Activated CD4-positive, alpha-beta T cell treated with anti-CD3 and anti-CD28 coated beads, Interleukin-10, Interleukin-2, amounts not matched to agents 100 ng/mL and 50 ng/mL, durations not matched to agents 16 hours and 8 hours (primary cell): ENCODE measurements at regions not wholly inside any gene's neighbourhood (a gene's known extent, or its start where the extent isn't known, plus 50 kb on each side); places are given as distances from the start of the nearest gene placed in this dataset.

Experiments used
- DNase-seq: peaks from one replicate; pipeline ENCODE4 v3.0.0-alpha.2; 2020

DNA sequence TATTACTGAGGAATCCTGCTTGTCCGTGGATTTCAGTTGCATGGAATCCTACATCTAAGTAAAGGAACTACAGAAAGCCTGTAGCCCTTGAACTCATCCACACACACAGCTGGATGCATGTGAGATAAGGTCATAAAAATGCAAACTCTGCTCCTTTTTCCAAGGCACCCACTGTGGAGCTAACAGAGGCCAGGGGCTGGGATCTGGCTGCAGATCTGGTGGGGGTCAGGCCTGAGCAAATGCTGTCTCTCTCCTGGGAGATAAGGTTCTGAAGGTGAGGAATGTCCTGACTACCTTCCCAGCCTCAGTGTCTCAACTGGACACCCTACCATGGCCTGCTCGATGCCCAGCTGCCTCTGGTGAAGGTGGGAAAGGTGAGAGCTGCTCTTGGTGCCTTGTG lies 321.5 kb downstream of the LRFN2 start:
- DNase-seq: no peak

DNA sequence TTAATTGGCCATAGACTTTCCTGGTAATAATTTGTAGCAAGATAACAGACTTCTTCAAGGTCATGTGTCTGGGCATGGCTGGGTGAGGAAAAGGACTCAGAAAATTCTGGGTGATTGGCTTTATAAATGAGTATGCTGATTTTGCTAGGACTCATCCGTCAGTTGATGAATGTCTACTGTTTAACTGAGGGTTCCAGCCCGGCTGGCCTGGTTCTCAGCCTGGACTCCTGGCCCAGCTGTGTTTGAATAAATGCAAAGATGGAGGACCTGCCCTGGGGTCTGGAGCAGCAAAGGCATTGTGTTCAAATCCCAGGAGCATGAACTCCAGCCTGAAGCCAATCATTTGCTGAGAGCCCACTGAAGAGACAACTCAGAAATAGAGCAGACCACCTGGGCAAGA lies 323.2 kb downstream of the LRFN2 start:
- no peak for DNase-seq

DNA sequence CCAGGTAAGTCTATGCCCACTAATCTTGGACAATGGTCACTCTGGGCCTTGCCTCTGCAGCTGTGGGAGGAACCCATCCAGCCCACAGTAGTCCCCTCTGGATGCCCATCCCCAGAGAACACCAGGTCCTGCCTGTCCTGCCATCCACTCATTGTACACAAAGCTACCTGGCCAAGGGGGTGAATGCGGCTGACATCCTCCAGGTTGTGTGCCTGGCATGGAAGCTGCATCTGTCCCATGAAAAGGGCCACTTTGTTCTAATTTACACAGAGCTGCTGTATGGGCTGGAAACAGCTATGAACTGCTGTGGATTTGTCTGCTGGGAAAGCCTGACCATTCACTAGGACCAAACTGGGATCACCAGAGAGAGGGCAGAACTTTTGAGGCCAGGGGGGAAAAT lies 324.8 kb downstream of the LRFN2 start:
- no peak for DNase-seq

DNA sequence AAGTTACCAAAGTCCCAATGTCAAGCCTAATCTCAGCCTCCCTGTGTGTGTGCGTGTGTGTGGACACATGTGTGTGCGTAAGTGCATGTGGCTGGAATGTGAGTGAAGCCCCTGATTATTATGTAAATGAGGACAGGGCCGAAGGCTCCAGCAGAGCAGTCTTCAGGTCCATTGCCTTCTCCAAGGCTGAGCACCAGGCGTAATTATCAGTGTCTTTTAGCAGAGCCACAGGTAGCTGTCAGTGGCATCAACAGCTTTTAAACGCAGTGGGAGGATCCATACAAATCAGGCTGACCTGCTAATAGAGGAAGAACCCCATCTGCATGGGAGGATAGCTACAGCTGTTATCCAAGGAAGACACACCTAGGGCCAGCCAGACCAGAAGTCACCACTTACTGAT lies 324.3 kb upstream of the MOCS1 start:
- no peak for DNase-seq

DNA sequence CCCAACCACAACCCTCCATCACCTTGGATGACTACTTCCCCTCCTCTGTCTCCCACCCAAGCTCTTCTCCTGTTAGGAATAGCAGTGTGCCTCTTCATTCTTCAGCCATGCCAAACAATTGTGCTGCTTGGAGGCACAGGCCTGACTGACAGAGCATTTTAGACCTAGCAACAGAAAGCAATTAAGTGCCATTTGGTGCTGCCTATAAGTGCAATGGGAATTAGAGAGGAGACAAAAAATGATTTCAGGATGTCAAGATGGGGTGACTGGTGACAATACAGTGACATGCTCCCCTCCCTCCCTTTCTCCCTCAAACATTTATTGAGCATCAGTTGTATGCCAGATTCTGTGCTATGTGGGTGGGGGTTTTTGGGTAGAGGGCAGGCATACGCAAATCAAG lies 322.6 kb upstream of the MOCS1 start:
- no peak for DNase-seq

DNA sequence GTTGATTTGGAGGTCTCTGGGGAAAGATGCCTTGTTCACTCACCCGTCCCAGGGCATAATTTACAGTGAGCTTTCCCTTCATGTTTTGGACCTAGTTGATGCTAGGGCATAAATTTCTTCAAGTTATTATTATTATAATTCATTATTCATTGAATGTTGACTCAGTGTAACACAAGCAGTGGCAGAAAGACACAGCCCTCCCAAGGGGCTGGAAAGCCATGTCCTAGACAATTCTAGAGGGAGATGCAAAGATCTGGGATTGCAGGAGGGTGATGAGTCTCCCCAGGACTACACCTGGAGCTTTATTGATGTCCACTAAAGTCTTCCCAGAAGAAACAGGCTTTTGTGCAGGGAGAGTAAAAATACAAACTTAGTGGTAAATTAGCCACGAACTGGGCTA lies 322.0 kb upstream of the MOCS1 start:
- no peak for DNase-seq

DNA sequence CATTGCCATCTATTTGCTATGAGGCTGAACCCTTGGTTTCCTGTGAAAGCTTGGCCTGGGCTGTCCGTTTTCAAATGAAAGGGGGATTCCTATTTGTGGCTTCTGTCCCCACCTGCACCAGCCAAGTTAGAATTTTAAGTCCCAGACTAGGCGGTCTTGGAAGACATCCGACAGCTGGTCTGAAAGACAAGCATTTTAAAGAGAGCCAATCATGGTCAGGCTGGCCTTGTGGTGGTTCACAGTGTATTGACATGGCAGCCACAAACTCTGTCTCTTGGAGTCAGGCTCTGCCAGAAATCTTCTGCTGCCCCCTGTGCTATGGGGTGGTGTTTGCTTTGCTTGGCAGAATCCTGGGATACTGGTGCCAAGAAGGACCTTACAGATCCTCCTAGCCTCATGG lies 319.2 kb upstream of the MOCS1 start:
- no peak for DNase-seq

DNA sequence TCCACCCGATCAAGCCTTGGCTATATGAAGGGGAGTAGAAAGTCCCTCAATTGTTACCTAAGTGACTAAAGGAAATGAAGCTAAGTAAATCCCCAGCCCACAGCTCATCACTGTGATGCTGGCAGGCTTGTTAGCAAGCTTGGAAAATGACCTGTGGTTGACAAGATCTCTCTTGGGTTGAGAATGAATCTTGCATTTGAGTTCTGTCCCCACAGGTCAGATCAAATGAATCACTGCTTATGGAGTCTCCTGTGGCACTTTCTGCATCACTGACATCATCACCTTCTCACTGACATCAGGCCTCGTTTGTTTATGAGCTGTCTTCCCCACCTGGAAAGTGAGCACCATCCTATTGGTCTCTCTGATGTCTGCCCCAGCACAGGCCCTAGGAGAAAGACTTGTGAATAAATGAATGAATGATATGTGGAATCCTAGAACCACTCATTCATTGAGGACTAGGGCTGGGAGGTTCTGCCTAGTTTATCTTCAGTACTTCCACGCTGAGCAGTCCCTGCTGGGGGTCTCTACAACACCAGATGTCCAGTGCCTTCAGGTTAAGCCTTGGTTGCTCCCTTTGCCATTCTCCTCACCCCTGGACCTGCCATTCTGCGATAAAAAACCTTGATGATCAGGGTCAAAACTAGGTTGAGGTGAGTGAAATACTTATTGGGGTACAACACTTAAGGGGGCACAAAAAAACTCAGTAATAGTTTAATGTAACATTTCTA lies 318.4 kb upstream of the MOCS1 start:
- DNase-seq: no peak

DNA sequence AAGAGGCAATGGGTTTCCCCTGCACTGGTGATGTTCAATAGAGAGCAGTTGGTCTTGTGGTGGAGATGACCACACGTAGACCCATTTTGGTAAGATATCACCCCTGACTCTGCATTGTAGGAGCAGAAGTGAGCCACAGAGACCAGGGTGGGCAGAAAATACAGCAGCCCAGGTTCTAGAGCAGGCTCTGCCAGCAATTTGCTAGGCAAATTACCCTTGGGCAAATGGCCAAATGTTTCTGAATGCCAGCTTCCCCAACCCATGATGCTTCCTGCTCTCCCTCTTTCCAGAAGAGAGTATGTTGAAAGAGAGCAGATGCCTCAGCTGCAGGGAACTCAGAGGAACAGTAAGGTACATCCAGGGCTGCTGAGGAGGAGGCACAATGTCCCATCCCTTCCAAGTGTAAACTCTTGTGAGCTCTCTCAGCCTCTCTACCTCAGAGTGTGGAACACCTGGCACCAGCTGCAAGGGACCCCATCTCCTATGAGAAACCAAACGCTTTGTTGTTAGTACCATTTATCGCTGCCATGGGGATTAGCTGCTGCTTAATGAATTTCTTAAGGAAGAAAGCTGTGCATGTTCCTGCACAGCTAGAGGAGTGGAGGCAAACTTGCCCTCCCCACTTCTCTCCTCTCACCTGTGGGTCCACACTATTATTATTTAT lies 317.5 kb upstream of the MOCS1 start:
- no peak for DNase-seq

DNA sequence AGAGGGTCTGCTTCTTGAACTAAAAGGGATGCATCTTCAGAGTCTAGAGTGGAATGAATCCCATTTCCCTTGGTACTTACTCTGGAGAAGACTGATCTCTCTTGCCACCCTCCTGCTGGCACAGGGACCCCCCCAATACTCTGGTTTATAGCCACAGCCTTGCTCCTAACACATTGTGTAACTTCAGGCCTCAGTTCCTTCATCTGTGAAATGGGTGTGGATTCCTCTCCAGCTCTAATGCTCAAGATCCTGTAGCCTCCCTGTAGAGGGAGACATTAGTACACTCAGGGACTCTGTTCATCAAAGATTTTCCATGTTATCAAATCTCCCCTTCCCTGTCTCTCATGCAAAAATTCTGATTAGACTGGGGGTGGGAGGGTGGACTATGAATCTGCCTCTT lies 315.7 kb upstream of the MOCS1 start:
- DNase-seq: no peak

DNA sequence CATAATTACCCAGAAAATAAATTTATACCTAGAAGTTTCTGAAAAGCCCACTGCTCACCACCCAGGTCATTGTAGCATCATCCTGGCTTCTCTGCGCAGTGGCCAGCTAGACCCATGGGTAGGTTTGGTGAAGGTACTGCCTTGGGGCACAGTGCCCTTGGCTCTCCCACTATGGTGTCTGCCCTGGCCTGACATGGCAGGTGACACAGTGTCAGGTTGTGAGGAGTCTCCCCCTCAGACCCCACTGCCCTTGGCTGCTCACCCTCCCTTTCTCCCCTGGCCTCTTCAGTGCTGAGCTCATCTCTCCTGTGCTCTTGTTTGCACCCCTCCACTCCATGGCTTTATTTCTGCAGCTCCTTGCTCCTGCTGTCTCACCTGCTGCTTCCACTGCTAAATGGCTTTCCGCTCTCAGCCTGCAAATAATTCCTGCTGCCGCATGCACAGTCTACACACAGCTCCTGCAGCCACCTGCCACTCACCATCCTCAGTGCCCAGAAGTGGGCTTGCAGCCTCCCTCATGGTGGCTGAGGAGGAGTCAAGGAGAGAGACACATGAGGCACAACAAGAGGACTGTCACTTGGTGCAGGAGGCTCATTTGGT lies 313.4 kb upstream of the MOCS1 start:
- DNase-seq: no peak

DNA sequence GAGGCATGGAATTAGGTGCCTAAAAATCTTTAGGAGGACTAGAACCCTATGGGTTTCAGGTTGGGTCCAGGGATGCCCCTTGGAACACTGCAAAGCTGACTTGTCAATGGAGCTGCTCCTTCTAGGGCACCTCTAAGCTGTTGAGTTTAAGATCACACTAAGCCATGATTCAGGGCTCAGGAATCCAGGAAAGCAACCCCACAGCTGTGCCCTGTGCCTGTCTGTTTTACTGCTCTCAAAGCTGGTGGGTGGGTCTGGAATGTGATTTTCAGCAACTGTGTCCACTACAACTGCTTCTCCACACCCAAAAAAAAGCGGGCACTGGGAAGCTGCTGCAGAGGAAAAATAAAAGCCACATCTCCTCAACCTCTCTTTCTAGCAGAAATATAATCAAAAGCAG lies 310.4 kb upstream of the MOCS1 start:
- no peak for DNase-seq

DNA sequence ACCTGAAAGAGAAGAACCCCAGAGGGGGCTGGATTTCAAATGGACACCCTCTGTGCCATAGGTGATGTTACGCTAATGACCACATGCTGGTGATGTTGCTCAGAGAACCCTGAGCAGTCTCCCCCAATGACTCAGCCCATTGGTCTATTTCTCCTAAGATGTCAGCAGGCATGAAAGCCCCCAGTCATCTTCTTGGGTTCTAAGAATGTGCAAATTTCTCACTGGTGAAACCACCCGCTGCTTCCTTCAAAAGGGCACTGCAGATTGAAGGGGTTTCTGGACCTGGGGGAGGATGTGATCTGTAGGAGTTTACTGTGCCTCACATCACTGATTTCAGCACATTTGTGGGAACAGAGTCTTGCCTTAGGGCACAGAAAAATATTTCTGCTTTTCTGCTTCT lies 298.4 kb upstream of the MOCS1 start:
- no peak for DNase-seq

DNA sequence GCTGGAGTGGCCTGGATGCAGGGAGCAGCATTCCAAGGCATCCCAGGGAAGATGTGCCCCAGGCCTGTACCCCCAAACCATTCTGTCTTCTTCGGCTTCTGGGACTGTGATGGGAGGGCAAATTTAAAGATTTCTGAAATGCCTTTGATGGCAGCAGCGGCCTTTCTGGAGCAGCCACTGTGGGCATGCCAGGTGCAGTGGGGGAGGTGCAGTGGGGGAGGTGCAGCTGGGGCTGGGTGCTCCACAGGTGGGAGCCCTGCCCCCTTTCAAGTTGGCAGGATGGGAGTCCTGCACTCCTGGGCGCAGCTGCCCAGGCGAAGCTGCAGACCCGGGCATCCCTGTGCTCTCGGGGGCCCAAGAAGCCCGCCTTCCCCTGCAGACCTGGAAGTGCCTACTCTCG lies 293.5 kb upstream of the MOCS1 start:
- no peak for DNase-seq

DNA sequence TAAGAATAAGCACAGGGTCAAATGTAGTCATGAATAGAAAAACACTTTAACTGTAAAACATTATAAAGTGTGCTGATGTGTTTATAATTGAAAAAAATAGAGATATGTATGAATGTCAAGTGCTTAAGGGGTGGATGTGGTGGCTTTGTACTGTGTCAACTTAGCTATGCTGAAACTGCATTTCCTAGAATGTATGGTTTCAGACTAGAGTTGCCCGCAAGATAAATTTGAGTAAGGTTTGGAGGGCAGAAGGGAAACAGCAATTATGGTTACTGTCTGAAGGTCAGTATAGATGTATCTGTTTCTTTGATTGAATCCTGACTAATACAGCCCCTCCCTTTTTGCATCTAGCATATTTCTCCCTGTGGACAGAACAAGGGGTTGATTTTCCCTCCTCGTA lies 288.1 kb upstream of the MOCS1 start:
- DNase-seq: no peak

DNA sequence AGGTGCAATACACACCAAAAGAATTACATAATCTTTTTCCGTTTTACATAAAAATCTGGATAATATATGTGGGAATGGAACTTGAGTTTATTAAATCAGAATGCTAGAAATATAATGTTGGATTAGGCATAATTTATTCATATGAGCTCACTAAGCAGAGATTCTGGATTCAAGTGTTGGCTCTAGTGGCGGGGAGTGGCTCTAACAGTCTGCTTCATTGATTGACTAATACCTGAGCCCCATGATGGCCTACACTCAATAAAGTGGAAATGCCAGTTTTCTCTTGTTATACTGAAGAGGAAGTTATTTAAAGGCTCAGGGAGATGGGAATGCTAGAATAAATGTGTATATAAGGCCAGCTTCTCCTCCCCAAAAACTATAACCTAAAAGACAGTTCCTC lies 285.5 kb upstream of the MOCS1 start:
- DNase-seq: no peak

DNA sequence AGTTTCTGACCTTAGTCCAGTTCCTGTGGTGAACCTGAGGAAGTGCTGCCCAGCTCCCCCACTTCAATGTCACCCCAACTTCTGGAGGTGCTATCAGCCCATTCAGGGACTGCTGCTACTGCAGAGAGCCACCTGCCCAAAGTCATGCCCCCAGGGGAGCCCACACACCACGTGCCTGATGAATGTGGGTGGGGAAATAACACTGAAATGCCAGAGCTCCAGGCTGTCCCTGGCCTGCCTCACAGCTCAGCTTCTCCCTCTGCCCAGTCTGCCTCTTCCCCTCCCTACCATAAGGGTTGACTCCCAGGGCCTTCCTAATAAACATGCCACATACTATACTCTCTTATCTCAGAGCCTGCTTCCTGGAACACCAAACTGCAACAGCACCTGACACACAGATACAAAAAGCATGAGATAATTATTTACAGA lies 276.4 kb upstream of the MOCS1 start:
- no peak for DNase-seq

DNA sequence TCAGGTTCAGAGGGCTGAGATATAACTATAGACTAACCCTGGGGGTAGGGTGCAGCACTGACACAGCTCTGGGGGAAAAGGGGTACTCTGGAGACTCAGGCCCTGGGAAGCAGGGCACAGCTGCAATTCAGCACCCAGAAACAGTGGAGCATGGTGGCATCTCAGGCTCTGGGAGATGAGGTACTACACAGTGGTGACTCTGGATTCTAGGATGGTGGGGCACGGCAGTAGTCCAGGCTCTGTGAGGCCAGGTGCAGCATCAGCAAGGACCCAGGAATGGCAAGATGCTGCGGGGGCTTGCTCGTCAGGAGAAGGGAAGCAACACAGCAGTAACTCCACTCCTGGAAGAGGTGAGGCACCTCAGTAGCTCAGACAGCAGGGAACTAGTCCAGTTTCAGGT lies 271.5 kb upstream of the MOCS1 start:
- DNase-seq: no peak

DNA sequence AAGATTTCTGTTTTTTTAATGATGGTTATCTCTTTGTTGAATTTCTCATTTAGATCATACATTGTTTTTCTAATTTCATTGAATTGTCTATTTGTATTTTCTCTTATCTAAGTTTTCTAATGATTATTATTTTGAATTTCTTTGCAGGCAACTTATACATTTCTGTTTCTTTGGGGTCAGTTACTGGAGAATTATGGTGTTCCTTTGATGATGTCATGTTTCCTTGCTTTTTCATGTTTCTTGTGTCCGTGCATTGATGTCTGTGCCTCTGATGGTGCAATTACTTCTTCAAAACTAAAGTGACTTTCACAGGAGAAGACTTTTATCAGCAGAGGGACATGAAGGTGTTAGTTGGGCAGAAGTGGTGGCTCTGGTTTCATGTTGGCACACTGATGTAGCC lies 270.7 kb upstream of the MOCS1 start:
- no peak for DNase-seq

DNA sequence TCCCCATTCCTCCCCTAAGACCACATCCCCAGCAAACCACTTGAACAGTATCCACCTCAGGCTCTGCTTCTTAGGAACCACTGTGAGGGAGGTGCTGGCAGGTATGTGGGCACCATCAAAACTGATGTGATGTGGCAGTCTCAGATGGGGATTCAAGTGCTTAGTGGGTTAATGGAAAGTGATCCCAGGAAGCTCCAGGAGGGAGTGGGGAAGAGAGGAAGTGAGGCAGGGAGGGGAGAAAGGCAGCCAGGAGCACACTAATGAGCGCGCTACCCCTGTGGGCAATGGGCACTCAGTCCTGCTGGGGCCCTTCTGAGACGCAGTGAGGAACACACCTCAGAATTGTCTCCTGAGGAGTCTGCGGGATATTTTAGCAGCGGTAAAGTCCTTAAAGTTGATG lies 263.1 kb upstream of the MOCS1 start:
- no peak for DNase-seq

DNA sequence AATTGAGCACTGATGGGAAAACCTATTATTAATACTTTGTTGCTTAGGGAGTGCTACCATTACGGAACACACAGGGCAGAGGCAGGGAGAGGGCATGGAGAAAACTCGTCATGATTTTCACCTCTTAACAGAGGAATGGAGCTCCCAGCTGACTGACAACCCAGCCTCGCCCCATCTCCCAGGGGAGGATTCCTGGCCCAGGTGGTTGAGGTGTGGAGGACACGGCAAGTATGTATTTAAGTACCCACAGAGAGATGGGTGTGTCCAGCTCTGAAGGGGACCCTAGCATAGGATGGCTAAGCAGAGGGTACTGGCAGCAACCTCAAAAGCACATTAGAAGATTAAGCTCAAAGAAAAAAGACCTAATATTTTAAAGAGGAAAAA lies 261.9 kb upstream of the MOCS1 start:
- DNase-seq: no peak

DNA sequence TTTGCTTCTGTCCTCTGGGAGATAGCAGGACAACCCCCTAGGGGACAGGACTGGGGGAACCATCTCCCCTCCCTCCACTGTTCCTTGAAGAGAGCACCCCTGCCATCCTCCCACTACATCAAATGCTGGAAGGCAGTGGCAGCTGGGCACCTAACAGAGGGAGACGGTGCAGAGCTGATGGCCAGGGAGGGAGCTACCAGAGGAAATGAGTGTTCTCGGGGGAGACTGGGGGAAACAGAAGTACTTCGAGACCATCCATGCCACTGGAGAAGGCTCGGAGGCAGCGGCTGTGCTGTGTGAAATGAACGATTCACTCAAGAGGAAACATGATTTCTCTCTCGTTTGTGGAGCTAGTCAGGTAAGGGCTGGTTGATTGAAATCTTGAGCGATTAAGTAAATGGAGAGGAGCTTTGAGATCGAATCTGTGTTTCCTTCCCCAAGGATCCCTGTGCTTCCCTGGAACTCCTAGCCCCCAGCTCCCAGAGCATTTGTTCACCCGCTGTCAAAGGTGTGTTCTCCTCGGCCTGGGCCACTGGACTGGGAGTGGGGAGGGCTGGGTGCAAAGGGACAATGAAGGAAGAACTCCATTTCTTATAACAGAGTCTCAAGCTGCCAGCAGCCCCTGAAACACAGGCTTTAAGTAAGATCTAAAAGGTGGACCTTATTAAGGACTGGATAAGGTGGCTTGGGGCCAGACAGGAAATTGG lies 261.3 kb upstream of the MOCS1 start:
- no peak for DNase-seq

DNA sequence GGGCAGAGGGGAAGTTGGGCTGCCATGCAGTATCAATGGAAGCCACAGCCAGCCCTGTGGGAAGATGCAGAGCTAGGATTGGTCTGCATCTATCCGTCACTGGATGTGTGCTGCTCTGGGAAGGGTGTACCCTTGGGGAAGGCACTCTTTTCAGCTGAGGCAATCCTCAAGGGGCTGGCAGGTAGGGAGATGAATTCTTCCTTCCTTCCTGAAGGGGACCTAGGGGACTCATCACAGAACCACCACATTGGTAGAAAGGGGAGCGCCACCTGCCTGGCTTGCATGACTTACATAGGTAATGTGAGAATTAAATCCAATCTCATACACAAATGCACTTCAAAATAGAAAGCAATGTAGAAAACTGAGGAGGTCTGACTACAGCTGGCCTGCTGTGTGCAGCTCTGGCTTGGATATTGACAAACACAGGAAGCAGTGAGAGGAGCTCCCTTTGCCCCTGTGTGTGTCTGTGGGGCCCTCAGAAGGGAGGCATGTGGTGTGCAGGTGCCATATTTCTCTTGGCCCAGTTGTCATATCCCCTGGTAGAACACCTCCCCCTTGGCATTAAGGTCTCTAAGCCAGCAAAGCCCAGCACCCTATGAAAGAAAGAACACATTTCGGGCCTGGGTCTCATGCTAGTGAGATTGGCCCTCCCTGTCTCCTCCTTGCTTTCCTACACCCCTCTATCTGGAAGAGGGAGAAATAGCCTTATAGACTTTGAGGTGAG lies 260.3 kb upstream of the MOCS1 start:
- DNase-seq: no peak
